HG03565 (cell line): ENCODE measurements at regions not wholly inside any gene's neighbourhood (a gene's known extent, or its start where the extent isn't known, plus 50 kb on each side); places are given as distances from the start of the nearest gene placed in this dataset.
A peak's percentile ranks its signal among the peaks of the same experiment; 100 is the strongest.

Source experiments
- ATAC-seq: cut with Tn5 transposase; IDR thresholded peaks from one replicate; pipeline ENCODE4 v1.9.1; 2021; ENCODE audit warnings: mild to moderate bottlenecking, moderate library complexity; ENCODE audit not compliant: unreplicated experiment

- no peak for ATAC-seq
These were observed 67.1 kb upstream of the TRIM2 start for GRCh38 chr4:153137159-153137558.

GRCh38 chr4:153137677-153138630 is 66.3 kb upstream of the TRIM2 start:
- no peak for ATAC-seq

GRCh38 chr4:153138736-153139135 is 65.5 kb upstream of the TRIM2 start:
- no peak for ATAC-seq

- no peak for ATAC-seq
These were observed 63.9 kb upstream of the TRIM2 start for GRCh38 chr4:153140294-153140693.

GRCh38 chr4:153141238-153141637 is 63.0 kb upstream of the TRIM2 start:
- no peak for ATAC-seq

- no peak for ATAC-seq
These were observed 61.4 kb upstream of the TRIM2 start for GRCh38 chr4:153142700-153143438.

GRCh38 chr4:153143527-153144348 is 60.5 kb upstream of the TRIM2 start:
- no peak for ATAC-seq

- ATAC-seq, result no peak
These were observed 58.2 kb upstream of the TRIM2 start for GRCh38 chr4:153146031-153146430.

- no peak for ATAC-seq
These were observed 57.3 kb upstream of the TRIM2 start for GRCh38 chr4:153146961-153147360.

GRCh38 chr4:153148791-153149190 is 55.5 kb upstream of the TRIM2 start:
- no peak for ATAC-seq

GRCh38 chr4:153151535-153152455 is 52.4 kb upstream of the TRIM2 start:
- ATAC-seq, result no peak

GRCh38 chr4:153152501-153153338 is 51.5 kb upstream of the TRIM2 start:
- no peak for ATAC-seq

GRCh38 chr4:153153339-153153871 is 50.8 kb upstream of the TRIM2 start:
- peak; percentile 32 for ATAC-seq

- no peak for ATAC-seq
These were observed 50.0 kb upstream of the TRIM2 start for GRCh38 chr4:153154007-153154975.
